ENCODE measurements at regions not wholly inside any gene's neighbourhood (a gene's known extent, or its start where the extent isn't known, plus 50 kb on each side); places are given as distances from the start of the nearest gene placed in this dataset.
A peak's percentile ranks its signal among the peaks of the same experiment; 100 is the strongest.

DNA sequence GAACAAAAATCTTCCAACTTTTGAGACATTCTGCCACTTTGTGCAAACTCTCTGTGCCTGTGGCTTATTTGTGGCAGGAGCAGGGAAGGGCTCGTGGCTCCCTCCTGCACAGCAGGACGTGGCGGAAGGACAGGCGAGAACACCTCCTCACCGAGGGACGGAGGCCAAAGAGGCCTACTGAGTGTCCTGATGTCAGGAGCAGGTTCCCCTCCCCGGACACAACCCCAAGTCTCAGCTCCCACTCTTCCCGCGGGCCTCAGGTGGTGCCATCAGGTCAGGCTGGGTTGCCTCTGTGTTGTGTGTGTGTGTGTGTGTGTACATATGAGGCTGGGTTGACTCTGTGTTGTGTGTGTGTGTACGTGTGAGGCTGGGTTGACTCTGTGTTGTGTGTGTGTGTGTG is 136.8 kb upstream of the LPCAT1 start:
- peaks cover 4% of the 10 kb centered on the region for H3K27me3 ChIP-seq
- H3K4me1 ChIP-seq (replicated peaks in 1 of 2): no peaks in the 10 kb centered on the region
- H3K36me3 ChIP-seq (replicated peaks in 1 of 2): no peaks in the 10 kb centered on the region
- WGBS, 4 donors: 58 to 86% (median 71%) methylated on average over 10 of the region's 10 CpGs
- no peak for TF ChIP-seq POLR2A (IDR thresholded peaks at IDR 0.05)
- TF ChIP-seq, protein P1, sequence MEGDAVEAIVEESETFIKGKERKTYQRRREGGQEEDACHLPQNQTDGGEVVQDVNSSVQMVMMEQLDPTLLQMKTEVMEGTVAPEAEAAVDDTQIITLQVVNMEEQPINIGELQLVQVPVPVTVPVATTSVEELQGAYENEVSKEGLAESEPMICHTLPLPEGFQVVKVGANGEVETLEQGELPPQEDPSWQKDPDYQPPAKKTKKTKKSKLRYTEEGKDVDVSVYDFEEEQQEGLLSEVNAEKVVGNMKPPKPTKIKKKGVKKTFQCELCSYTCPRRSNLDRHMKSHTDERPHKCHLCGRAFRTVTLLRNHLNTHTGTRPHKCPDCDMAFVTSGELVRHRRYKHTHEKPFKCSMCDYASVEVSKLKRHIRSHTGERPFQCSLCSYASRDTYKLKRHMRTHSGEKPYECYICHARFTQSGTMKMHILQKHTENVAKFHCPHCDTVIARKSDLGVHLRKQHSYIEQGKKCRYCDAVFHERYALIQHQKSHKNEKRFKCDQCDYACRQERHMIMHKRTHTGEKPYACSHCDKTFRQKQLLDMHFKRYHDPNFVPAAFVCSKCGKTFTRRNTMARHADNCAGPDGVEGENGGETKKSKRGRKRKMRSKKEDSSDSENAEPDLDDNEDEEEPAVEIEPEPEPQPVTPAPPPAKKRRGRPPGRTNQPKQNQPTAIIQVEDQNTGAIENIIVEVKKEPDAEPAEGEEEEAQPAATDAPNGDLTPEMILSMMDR (IDR thresholded peaks at IDR 0.05): no peak
- no peak overlapping the region for H3K27ac ChIP-seq
- no peak overlapping the region for H3K4me3 ChIP-seq
- no peaks in the 10 kb centered on the region for H3K9me3 ChIP-seq (replicated peaks in 1 of 3)
- peak in 2 of 7 donors; percentile 12 to 24 for DNase-seq
- intact Hi-C loops (cut with DNase I): loop anchor here in 1 of 2 donors (10.0 kb wide), 1 partner anchor 374 kb away; no protein-coding TSS in a partner anchor

DNA sequence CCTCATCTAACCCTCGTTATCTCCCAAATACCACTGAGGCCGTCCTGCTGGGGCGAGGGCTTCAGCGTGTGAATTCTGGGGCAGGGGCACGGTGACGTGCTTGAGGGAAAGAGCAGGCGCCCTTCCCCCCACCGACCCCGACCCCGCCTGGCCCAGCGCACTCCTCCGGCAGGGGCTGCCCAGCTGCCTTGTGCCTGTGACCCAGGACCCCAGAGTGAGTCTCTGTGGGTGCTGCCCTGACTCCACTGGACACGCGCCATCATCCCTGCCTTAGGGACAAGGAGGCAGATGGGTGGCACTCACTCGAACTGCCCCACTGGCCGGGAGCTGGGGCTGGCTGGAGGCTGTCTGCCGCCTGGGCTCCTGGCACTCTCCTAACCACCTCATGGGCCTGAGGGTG is 136.2 kb upstream of the LPCAT1 start:
- H3K36me3 ChIP-seq (replicated peaks in 1 of 2): no peaks in the 10 kb centered on the region
- peaks cover 5% of the 10 kb centered on the region for H3K27me3 ChIP-seq
- WGBS, 4 donors: 64 to 83% (median 66%) methylated on average over 10 to 17 of the region's 17 CpGs; no CpG with 5 or more reads in 1 of the 4 donors
- no peak overlapping the region for H3K27ac ChIP-seq
- H3K4me1 ChIP-seq (replicated peaks in 1 of 2): no peaks in the 10 kb centered on the region
- peak in 2 of 7 donors; percentile 16 to 42 for DNase-seq
- intact Hi-C loops (cut with DNase I): loop anchor here in 1 of 2 donors (10.0 kb wide), 1 partner anchor 375 kb away; no protein-coding TSS in a partner anchor
- H3K9me3 ChIP-seq (replicated peaks in 1 of 3): no peaks in the 10 kb centered on the region
- TF ChIP-seq, protein P1 (IDR thresholded peaks at IDR 0.05): no peak
- TF ChIP-seq POLR2A (IDR thresholded peaks at IDR 0.05): no peak
- no peak overlapping the region for H3K4me3 ChIP-seq

DNA sequence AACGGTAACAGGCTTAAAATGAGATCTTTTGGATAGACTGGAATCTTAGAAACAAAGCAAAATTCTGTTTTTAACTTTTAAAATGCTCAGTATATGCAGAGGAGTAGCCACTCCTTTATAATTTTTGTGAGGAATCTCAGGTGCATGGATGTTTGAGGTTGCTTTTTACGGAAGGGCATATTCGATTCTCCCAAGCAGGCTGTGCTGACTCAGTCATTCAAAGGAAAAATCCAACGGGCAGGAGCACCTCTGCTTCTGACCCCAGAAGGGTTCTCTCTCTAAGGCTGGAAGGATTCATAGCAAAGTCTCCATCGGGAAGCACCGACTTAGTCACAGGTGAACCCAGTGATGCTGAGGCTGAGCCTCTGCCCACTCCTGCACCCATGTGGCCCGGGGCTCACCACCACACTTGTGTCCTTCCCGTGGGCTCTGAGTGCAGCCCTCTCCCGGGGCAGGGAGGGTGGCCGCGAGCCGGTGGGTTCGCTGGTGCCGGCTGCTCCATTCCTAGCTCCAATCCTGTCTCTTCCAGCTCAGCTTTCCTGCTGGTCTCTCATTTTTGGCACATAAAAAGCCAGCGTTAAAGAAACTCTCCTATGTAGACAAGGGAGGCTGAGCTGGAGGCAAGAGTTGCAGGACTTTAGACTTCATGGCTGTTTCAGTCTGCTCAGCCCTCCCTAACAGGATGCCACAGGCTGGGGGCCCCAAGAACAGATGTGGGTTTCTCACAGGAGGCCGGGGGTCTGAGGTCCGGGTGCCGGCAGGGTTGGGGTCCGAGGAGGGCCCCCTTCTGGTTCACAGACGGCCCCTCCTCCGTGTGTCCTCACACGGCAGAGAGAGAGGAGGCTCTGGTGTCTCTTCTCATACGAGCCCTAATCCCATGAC is 135.6 kb upstream of the LPCAT1 start:
- H3K9me3 ChIP-seq (replicated peaks in 1 of 3): no peaks in the 10 kb centered on the region
- H3K4me3 ChIP-seq: no peak overlapping the region
- H3K36me3 ChIP-seq (replicated peaks in 1 of 2): no peaks in the 10 kb centered on the region
- peaks cover 11% of the 10 kb centered on the region for H3K27me3 ChIP-seq
- H3K27ac ChIP-seq: no peak overlapping the region
- no peak for DNase-seq
- intact Hi-C loops (cut with DNase I): no loop called here
- TF ChIP-seq, protein P1 (IDR thresholded peaks at IDR 0.05): no peak
- TF ChIP-seq POLR2A (IDR thresholded peaks at IDR 0.05): no peak
- 55 to 60% (median 56%) methylated on average over 21 to 23 of the region's 23 CpGs for WGBS, 4 donors
- H3K4me1 ChIP-seq (replicated peaks in 1 of 2): no peaks in the 10 kb centered on the region

DNA sequence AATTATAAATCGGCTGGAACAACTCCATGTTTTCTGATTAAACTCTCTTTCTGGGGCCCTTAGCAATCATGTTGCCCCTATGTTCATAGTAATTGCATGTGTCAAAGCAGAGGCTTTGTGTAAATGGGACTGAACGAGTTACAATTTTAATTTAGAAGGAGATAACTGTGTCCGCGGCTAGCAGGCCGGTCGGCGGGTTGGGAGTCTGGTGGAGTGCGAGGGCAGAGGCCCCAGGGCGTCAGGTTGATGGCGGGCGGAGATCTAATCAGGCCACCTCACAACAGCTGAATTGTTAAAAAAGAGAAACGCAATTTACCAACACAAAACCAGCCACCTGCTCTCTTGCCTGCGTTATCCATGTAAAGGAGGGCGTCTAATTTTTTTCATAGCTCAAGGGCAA is 134.9 kb upstream of the LPCAT1 start:
- no peak for TF ChIP-seq POLR2A (IDR thresholded peaks at IDR 0.05)
- TF ChIP-seq, protein P1 (IDR thresholded peaks at IDR 0.05): no peak
- Histone ChIP-seq H3K36me3 (replicated peaks in 1 of 2) (no peaks in the 10 kb centered on the region), H3K4me1 (replicated peaks in 1 of 2) (no peaks in the 10 kb centered on the region), H3K27me3 (peaks cover 15% of the 10 kb centered on the region), H3K4me3 (no peak overlapping the region), H3K9me3 (replicated peaks in 1 of 3) (no peaks in the 10 kb centered on the region), H3K27ac (no peak overlapping the region)
- WGBS, 4 donors: 75 to 78% (median 78%) methylated on average over 14 of the region's 14 CpGs
- intact Hi-C loops (cut with DNase I): no loop called here
- no peak for DNase-seq

Data from adrenal gland (tissue), 9 donors.